HG03159 (cell line): ENCODE measurements at regions not wholly inside any gene's neighbourhood (a gene's known extent, or its start where the extent isn't known, plus 50 kb on each side); places are given as distances from the start of the nearest gene placed in this dataset.
"Not testable (repeated sequence)": the region's sequence is repeated elsewhere in the genome, so short reads cannot be mapped to it uniquely, and the experiment has no call there.

Experiments
- ATAC-seq: cut with Tn5 transposase; IDR thresholded peaks from one replicate; pipeline ENCODE4 v1.9.1; 2021; ENCODE audit warnings: mild to moderate bottlenecking, moderate library complexity; ENCODE audit not compliant: unreplicated experiment

- ATAC-seq = no peak
These were observed 190.1 kb downstream of the CDCA7 start for GRCh38 chr2:173544641-173545363.

- ATAC-seq = no peak
These were observed 190.7 kb downstream of the CDCA7 start for GRCh38 chr2:173545364-173545763.

GRCh38 chr2:173547499-173547898, 192.8 kb downstream of the CDCA7 start:
- ATAC-seq = no peak

GRCh38 chr2:173550143-173550542, 195.5 kb downstream of the CDCA7 start:
- no peak for ATAC-seq

- no peak for ATAC-seq
These were observed 197.9 kb downstream of the CDCA7 start for GRCh38 chr2:173552531-173552930.

GRCh38 chr2:173553593-173553992, 198.9 kb downstream of the CDCA7 start:
- ATAC-seq = no peak

- no peak for ATAC-seq
These were observed 201.2 kb downstream of the CDCA7 start for GRCh38 chr2:173555833-173556232.

GRCh38 chr2:173556816-173557215, 202.1 kb downstream of the CDCA7 start:
- ATAC-seq = no peak

GRCh38 chr2:173557497-173557896, 202.8 kb downstream of the CDCA7 start:
- no peak for ATAC-seq

GRCh38 chr2:173567493-173567892, 212.8 kb downstream of the CDCA7 start:
- ATAC-seq = no peak

- no peak for ATAC-seq
These were observed 213.4 kb downstream of the CDCA7 start for GRCh38 chr2:173568054-173568453.

GRCh38 chr2:173571021-173571821, 216.5 kb downstream of the CDCA7 start:
- ATAC-seq = no peak

GRCh38 chr2:173571887-173572680, 217.4 kb downstream of the CDCA7 start:
- ATAC-seq = no peak

- ATAC-seq = no peak
These were observed 218.2 kb downstream of the CDCA7 start for GRCh38 chr2:173572848-173573247.

GRCh38 chr2:173573782-173574181, 219.1 kb downstream of the CDCA7 start:
- not testable (repeated sequence) for ATAC-seq

- no peak for ATAC-seq
These were observed 219.8 kb downstream of the CDCA7 start for GRCh38 chr2:173574324-173575112.

- ATAC-seq = no peak
These were observed 223.9 kb downstream of the CDCA7 start for GRCh38 chr2:173578404-173579107.

- no peak for ATAC-seq
These were observed 225.7 kb downstream of the CDCA7 start for GRCh38 chr2:173580351-173580750.

- no peak for ATAC-seq
These were observed 226.3 kb downstream of the CDCA7 start for GRCh38 chr2:173580956-173581355.

GRCh38 chr2:173583196-173583595, 228.5 kb downstream of the CDCA7 start:
- no peak for ATAC-seq
